DMS114 treated with DMSO at 0.1 percent for 48 hours (cell line): ENCODE measurements at regions not wholly inside any gene's neighbourhood (a gene's known extent, or its start where the extent isn't known, plus 50 kb on each side); places are given as distances from the start of the nearest gene placed in this dataset.

ENCODE experiments used
- DNase-seq: peaks from one replicate; lab custom pipeline; 2025; ENCODE audit not compliant: unreplicated experiment; lab: John Stamatoyannopoulos, UW

DNA sequence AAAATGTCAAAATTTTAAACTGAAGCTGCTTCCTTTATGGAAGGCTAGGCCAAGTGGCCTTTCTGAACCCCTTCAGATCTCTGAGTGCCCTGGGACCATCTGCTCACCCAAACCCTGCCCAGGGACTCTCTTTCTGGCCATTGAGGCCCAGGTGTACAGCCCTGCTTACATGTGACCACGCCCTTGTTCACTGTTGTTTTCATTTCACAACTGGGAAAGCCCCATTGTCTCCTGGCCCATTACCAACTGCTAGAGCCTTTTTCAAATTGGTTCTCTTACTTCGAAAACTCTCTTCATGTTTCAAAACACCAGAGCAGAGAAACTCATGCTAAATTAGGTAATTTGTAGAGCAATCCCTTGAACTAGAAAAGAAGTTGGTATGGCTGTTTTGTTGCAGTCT lies 219.5 kb upstream of the TANK start:
- DNase-seq: no peak

DNA sequence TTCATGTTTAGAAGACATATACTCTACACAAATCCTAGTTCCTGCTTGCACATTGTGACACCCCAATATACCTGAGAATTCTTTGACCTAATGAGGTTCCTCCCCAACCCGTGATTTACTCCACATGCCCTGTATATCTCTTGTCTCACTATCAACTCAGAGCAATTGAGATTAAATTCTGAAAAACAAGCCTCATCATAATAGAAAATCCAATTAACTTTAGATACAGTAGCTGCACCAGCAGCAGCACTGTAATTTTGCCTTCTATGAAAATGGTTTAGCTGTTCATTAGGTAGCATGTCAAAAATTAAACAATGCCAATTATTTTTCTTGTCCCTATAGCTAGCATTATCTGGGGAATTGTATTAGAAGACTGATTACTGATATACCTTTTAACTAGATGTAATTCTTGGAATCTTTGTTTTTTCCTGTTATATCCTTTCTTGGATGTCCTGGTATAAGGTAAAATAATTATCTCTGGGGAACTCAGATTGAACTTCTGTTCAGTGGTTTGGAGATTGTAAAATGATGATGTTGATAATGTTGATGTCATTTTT lies 218.9 kb upstream of the TANK start:
- no peak for DNase-seq

GRCh38 chr2:160942476-160943142 lies 217.6 kb upstream of the TANK start:
- no peak for DNase-seq

DNA sequence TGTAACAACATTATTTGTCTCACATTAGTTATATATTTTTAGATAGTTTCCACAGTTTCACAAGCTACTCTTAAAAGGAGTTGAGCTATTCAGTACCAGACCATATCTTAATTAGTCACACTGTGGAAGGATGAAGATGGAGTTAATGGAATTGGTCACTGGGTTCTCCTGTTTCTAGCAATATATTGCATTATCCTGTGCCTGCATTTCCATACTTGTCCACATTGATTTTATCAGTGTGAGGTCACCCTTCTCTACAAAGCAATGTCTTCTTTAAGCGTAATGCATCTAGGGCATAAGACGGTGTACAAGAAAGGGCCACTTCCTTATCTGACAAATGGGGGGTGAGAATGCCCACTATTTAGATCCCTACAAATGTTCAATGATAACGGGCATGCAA lies 216.8 kb upstream of the TANK start:
- no peak for DNase-seq

DNA sequence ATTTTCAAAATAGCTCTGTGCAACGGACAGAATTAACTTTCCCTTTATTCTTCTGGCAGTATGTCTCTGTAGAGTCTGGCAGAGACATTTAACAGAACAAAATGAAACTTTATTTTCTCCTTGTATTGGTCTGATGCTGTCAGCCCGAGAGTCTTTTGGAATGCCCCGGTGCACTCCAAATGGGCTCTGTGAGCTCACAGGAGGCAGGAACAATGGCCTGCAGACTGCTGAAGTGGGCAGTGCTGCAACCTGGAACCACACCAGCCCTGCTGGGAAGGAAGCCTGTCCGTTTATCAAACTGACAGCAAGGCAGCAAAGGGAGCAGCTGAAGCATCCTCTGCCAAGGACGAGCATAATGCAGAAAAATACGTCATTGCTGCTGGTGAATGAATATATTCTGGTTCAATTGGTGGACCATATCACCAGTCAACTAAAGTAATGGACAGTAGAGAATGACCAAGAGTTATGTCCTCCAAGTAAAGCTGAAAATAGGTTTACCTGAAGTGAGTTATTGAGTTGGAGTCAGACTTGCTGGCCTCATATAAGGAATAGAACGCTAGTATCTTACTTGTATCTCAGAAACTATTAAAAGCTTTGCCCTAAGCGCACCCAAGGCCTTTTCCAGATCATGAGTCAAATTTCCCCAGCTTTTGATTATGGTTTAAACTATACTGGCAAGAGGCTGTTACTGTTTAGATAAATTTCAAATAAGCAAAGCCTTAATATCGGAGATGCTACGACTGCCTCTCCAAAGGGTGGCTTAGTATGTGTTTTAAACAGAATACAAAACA lies 207.6 kb upstream of the TANK start:
- no peak for DNase-seq

DNA sequence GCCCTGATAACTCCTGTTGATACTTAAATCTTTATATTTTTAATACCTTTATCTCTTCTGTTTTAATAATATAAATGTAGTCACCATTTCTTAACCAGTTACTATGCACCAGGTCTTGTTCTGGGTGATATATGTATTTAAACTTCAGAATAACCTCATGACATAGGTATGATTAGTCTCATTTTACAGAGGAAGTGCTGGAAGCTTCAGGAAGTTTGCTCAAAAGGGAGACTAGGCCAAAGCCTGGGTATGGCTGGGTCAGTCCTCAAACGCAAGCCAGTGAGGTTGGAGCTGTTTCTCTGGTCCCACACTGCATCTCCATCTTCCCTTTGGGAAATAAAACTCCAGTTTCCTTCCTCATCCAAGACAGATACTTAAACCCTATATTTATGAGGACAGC lies 204.7 kb upstream of the TANK start:
- DNase-seq: no peak

GRCh38 chr2:160956243-160956802 lies 203.9 kb upstream of the TANK start:
- no peak for DNase-seq

- no peak for DNase-seq
Measured at GRCh38 chr2:160963957-160964356, 196.3 kb upstream of the TANK start.

DNA sequence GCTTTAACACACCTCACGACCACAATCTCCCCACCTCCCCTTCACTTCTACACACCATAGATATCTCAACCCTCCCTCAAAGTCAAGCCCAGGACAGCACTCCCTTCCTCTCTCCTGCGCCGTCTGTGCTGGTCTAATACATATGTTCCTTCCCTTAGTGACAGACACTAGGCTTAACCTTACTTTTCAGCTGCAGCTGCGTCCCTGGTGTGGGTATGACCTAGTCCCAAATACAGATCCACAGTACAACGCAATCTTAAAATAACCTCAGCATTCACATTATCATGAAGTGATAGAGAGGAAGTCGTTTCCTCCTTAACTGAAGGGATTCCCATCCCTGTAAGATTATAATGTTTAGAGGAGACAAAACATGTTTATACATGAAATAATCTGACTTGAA lies 192.7 kb upstream of the TANK start:
- no peak for DNase-seq

DNA sequence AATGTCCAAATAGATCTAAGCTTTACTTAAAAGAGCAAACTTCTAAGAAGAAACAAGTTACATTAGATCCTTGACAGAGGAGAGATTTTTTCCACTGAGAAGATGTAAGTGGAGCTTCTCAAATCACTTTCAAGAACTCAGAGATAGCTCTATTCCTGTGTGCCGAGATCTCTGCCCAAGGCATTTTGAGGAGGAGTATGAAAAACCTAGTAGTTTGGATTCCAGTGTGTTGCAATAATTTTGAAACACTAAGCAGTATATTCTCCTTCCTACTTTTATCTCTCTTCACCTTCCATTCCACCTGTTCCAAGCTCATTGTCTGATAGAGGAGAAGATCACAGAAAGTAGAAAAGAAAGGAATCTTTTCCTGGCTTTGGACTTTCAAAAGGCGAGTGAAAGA lies 192.0 kb upstream of the TANK start:
- DNase-seq: no peak

DNA sequence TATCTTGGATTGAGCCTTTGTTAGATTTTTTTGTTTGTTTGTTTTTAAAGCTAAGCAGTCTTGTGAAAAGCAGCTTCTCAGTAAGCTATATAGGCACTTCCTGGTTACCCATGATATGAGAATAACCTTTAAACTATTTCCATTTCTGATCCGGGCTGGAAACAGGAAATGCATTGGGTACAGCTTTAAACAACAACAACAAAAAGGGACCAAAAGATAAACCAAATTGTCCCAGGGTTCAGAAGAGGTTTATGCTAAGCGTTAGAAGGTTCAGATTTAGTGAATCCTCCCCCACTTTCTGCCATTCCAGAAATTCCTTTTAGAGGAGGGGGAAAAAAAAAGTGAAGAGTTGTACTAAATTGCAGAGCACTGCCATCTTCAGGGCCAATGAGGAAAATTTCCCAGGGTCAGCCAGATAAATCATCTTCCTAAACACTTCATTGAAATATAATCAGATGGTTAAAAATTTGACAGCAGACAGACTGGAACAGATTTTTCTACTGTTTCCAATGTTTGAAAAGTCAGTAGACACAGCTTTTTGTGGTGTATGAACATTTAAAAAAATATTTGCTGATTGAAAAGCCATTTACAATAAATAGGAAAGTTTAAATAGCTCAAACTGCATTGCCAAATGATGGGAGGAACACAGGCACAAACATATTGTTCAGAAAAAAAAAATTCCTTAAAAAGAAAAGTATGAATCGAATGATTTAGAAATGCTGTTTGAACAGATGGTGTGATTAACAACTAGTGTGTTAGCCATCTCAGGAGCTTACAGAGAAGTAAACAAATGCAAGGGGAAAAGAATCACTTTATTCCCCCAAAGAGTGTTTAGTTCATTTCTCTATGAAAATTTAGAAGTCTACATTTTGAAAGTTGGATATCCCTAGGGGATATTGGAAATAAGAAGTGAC lies 189.9 kb upstream of the TANK start:
- peak; percentile 4 for DNase-seq

- DNase-seq: no peak
Measured at GRCh38 chr2:160973991-160974390, 186.2 kb upstream of the TANK start.

GRCh38 chr2:160974803-160975202 lies 185.4 kb upstream of the TANK start:
- no peak for DNase-seq

GRCh38 chr2:160976797-160977196 lies 183.4 kb upstream of the TANK start:
- DNase-seq: no peak

DNA sequence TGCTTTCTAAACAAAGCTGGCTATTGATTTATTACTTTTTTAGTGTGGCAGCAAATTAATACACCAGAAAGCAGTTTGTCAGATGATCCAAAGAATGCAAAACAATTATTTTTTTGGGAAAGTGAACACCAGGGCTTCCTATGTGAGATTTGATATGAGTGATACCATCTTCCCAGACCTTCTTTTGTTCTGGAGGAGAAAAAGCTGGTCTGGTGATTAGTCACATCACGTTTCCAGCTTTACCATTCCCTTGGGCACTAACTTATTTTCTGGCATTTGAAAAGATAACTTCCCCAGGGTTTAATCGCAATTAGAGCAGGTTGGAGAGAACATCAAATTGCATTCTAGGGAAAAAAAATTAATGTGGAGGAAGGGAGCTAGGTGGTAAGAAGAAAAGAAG lies 182.9 kb upstream of the TANK start:
- DNase-seq: no peak

DNA sequence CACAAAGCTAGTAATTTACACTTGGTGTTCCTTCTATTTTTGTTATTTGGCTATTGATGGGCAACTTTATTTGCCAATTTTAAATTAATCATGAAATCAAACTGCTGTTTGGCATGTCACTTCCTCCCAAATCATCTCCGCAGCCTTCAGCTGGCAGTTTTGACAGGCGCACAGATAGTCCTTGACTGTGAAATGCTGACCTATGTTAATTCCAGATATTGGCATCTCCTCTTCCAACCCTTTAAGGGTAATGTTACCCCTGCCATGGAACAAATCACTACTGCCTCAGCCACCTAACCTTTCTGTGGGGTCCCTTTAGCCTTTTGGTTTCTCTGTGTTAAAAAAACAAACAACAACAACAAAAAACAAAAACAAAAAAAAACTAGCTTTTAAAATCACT lies 182.4 kb upstream of the TANK start:
- no peak for DNase-seq

DNA sequence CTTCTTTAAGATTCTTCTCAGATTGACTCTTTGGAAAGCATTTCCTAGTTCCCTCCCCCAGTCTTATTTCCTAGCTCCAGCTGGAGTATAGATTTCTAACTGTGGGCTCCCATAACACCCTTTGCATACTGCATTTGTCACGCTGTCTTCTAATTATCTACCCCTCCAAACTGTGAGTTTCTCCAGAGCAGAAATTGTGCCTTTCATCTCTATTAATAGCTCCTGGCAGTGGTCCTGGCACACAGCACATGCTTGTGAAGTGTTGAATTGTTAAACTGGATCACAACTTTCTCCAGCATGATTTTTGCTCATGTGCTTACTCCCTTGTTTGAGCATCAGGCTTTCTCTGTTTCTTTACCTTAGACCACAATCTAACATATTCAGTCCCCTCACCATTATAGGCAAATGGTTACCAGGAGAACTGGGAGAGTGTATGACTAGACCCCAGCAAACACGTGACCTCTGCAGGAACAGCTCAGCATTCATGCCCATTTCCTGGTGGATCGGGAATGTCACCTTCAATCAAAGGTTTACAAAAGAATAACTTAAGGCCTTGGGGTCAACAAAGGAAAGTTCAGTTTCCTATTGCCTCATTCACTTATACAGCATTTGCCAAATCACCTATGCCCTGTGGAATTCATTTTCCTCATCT lies 175.7 kb upstream of the TANK start:
- DNase-seq: no peak

- no peak for DNase-seq
Measured at GRCh38 chr2:160989778-160990177, 170.4 kb upstream of the TANK start.

DNA sequence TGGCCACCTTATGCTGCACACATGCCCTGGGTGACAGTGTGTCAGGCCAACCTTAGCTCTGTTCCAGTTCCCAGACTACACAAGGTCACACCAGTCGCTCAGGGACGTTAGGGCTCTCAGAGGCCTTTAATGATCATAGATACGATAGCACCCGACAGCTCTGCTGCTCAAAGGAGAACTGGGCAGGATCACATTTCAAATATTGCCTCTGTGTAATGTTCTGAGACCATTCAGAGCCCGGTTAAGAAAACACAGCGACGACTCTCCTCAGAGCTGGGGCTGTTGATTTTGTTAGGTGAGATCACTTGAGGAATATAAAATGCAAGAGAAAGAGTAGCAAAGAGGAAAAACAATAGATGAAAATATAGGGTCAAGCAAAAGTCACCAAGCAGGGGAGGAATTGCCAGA lies 166.6 kb upstream of the TANK start:
- DNase-seq: no peak

GRCh38 chr2:160994141-160995002 lies 165.9 kb upstream of the TANK start:
- DNase-seq: peak; percentile 59
